Renal cortex interstitium (tissue), 11 donors: ENCODE measurements at regions not wholly inside any gene's neighbourhood (a gene's known extent, or its start where the extent isn't known, plus 50 kb on each side); places are given as distances from the start of the nearest gene placed in this dataset.

Experiments
- DNase-seq, 11 donors: peaks; one replicate each; pipeline ENCODE4 v3.0.0-alpha.2; 2013; ENCODE audit warnings: low read depth in 9 of 11, low spot score in 4 of 11; ENCODE audit errors: extremely low read depth in 1 of 11

DNA sequence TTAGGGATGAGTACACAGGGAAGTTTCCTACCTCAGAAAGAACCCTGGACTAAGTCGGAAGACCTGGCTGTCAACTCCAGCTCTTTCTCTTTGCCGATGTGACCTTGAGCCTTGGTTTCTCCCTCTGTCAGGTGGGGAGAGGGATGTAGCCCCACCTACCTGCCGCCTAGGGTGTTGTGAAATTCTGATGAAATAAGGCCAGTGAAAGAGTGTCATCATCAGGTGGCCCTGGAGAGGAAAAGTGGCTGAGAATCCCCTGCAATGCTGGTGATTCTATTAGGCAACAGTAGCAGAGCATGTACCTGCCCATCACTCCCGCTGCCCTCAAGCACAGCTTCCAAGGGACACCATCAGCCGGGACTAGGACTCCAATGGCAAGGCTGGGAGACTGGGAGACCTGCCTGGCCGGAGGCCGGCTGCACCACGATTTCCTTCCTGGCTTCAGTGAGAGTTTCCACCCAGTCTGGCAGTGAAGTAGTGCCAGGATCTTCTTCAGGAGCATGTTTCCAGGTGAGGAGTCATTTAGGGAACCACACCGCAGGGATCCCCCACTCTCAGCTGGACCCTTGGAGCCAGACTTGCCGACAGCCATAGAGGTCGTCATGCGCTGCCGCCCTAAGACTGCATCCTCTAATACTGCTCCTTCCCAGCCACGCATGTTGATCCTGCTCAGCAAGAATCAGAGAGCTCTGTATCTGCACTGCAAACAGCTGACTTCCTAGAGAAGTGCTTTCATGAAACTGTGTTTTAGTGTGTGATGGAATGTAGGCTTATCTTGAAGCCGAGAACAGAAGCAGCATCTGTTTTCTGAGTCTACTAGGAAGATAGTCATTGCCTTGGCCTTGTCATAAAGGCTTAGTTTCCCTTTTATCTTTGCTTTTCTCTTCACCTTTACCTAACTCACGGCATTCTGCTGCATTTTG, 88.0 kb upstream of the F3 start:
- DNase-seq, result no peak

DNA sequence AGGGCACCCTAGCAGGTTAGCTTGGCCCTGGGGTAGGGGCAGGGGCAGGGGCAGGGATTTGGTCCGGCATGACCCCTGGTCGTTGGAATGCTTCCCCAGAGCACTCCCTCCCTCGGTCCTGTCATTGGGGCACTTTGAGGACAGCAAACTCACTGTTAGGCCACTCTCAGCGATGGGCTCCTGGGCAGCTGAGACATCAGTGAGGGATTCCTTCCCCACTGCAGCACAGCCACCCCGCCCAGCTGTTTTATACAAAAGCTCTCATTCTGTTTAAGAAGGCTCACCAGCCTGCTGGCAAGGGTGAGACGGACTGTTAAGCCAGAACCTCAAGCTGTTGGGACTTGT, 86.9 kb upstream of the F3 start:
- DNase-seq, result no peak

DNA sequence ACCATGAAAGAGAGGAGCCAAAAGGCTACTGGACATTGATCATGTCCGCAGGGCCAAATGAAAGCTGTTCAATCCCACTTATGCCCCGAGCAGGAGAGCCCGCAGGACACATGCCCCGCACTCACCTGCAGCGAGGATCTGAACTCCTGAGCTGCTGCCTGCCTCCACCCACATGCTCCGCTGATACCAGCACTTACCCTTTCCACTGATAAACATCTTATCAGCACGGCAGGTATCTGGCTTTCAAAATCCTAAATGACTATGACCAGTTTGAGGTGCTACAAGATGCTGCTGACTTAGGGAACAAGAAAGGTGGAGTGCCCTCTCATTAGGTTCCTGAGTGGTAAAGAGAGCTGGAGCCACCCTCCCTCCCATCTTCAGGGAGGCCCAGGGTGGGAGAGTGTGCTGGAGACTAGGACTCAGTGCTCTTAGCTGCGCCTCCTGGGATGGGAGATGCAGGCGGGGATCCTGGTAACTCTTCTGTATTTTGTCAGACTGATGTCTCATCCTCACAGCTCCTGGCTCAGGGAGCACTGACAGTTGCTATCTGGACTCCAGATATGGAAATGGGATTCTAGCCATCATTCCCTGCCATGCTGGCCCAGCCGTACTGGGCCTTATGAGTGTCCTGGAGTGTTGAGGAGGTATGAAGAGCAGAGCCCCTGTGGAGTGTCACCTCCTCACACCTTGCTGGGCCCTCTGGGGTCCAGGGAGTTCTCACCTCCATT, 86.4 kb upstream of the F3 start:
- DNase-seq, result no peak

GRCh38 chr1:94624203-94624602, 82.6 kb upstream of the F3 start:
- no peak for DNase-seq

- no peak for DNase-seq
These were observed 82.1 kb upstream of the F3 start for GRCh38 chr1:94623560-94624148.

- peak in 7 of 11 donors; percentile 22 to 51 (median 37) for DNase-seq
These were observed 81.2 kb upstream of the F3 start for GRCh38 chr1:94622757-94623156.

DNA sequence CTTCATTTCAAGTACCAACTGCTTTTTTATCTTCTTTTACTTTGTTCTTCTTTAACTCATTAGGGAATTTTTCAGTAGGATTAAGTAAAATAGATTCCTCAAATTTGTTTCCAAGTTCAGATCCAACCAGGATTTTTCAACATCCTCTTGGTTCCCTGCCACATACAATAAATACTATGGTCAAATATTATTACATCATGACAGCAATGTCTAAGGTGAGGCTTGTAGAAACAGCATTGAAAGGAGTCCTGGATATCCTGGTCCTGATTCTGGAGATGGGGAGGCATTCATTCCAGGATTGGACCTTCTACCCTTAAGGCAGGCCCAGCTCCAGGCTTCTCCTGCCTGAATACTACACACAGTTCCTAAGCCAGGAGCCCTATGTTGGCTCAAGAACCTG, 80.2 kb upstream of the F3 start:
- DNase-seq, result no peak

DNA sequence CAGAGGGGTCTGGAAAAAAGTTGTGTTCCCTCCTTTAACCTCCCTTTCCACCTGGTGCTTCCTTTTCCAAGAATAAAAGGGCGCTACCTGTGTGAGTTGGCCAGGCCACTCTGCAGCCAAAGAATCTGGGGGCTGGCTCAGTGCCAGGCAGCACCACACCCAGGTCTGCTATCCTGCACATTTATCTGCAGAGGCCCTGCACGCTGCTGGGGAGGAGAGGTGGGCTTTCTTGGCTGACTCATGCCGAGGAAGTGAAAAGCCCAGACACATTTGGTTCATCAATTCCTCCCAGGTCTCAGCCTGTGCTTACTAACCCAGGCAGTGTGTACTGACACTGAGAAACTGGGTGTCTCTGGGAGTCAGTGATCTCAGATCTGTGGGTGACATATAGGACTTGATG, 79.8 kb upstream of the F3 start:
- DNase-seq, result no peak

- DNase-seq, result no peak
These were observed 78.9 kb upstream of the F3 start for GRCh38 chr1:94620345-94621031.

- DNase-seq, result no peak
These were observed 78.2 kb upstream of the F3 start for GRCh38 chr1:94619731-94620130.

GRCh38 chr1:94617957-94618739, 76.6 kb upstream of the F3 start:
- no peak for DNase-seq

GRCh38 chr1:94617134-94617805, 75.7 kb upstream of the F3 start:
- DNase-seq, result no peak

GRCh38 chr1:94616506-94616905, 74.9 kb upstream of the F3 start:
- no peak for DNase-seq

DNA sequence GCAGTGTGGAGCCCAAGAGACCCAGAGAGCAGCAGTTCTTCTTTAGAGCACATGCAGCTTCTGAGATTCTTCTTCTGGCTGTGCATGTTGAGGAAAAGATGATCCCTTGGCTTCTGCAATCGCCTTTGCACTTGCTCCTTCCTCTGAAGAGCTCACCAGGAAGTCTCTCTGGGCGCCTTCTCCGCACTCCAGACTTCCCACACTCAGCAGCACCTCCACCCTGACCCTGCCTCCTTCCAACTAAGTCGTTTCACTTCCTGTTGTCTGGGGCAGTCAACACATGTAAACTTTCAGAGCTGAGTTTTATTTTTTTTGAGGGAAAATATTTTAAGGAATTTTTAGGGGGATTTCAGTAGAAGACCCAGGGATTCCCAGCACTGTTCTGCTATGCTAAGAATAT, 73.4 kb upstream of the F3 start:
- DNase-seq, result no peak

DNA sequence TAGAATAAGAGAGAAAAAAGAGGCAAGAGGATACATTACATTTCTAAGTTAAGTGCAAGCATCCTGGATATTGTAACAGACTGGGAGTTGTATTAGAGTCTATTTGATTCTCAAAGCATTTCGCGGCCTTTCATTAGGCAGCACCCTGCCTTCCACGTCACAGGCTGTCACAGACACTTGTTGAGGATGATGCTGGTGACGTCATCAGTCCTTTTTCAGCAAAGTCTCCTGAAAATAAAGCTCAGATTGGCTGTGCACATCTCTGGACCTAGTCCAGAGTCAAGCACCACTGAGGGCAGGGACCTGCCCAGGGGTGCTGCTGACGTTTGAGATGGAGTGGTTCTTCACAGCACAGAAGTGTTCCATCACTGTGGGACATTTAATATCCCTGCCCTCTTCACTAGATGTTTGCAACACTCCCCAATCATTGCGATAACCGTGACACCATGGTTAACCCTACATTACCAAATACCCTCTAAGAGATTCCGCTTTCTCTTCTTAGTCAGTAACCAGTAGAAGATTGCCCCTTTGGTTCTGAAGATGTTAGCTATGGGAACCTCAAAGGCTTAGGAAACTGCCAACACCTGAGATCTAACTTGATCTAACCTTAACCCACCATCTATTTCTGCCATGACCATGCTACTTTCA, 72.7 kb upstream of the F3 start:
- DNase-seq, result no peak

DNA sequence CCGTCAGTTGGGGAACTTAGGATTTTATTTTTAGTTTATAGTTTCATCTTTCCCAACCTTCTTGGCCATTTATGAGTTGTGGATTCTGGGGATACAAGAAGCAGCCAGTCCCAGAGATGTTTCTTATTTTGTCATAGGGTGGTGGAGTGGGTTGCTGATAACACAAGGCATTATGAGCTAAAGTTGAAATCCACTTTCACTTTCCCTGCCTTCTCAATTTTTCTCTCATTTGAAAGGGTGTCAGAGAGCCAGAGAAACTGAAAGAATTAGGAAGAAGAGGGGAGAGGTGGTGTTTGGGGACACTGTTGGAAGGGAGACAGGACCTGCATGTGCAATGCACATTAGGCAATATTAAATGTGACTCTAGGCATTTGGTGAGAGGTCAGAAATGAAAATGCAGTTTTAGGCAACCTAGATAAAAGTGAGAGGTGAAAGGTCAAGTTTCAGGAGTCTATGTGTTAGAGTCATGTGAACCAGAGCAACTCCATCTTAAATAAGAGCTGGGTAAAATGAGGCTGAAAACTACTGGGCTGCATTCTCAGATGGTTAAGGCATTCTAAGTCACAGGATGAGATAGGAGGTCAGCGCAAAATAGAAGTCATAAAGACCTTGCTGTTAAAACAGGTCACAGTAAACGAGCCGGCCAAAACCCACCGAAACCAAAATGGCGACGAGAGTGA, 71.1 kb upstream of the F3 start:
- no peak for DNase-seq

- DNase-seq, result no peak
These were observed 70.3 kb upstream of the F3 start for GRCh38 chr1:94611681-94612475.
